ENCODE measurements at regions not wholly inside any gene's neighbourhood (a gene's known extent, or its start where the extent isn't known, plus 50 kb on each side); places are given as distances from the start of the nearest gene placed in this dataset.

DNA sequence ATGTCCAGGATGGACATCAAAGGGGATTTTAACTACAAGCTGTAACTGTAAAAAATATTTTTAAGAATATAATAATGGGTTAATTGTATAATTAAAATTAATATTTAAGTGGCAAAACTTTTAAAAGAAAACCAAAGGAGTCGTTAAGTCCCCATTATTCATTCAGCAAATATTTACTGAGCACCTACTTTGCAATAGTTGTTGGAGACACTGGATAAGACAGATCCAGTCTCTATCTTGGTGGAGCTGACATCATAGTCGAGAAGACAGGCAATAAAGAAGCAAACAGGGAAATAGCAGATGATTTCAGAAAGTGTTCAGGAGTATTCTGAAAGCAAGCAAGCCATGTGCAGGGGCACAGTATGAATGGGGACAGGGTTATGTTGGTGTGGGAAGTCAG lies 137.0 kb downstream of the CEBPB start:
- Histone ChIP-seq H3K4me1 (no peaks in the 10 kb centered on the region), H3K27ac (no peak overlapping the region), H3K9me3 (no peaks in the 10 kb centered on the region), H3K27me3 (ENCODE audit: insufficient read depth in 3 of 3, low read length in 2 of 3) (no peaks in the 10 kb centered on the region), H3K36me3 (ENCODE audit: insufficient read depth in 1 of 2, low read depth in 1 of 2) (no peaks in the 10 kb centered on the region), H3K4me3 (no peak overlapping the region)
- intact Hi-C loops (cut with DNase I) = no loop called here
- ATAC-seq = no peak
- TF ChIP-seq, protein P1, sequence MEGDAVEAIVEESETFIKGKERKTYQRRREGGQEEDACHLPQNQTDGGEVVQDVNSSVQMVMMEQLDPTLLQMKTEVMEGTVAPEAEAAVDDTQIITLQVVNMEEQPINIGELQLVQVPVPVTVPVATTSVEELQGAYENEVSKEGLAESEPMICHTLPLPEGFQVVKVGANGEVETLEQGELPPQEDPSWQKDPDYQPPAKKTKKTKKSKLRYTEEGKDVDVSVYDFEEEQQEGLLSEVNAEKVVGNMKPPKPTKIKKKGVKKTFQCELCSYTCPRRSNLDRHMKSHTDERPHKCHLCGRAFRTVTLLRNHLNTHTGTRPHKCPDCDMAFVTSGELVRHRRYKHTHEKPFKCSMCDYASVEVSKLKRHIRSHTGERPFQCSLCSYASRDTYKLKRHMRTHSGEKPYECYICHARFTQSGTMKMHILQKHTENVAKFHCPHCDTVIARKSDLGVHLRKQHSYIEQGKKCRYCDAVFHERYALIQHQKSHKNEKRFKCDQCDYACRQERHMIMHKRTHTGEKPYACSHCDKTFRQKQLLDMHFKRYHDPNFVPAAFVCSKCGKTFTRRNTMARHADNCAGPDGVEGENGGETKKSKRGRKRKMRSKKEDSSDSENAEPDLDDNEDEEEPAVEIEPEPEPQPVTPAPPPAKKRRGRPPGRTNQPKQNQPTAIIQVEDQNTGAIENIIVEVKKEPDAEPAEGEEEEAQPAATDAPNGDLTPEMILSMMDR (IDR thresholded peaks at IDR 0.05) = no peak
- DNase-seq = no peak
- 60 to 76% (median 62%) methylated on average over 2 of the region's 2 CpGs for WGBS, 3 donors

DNA sequence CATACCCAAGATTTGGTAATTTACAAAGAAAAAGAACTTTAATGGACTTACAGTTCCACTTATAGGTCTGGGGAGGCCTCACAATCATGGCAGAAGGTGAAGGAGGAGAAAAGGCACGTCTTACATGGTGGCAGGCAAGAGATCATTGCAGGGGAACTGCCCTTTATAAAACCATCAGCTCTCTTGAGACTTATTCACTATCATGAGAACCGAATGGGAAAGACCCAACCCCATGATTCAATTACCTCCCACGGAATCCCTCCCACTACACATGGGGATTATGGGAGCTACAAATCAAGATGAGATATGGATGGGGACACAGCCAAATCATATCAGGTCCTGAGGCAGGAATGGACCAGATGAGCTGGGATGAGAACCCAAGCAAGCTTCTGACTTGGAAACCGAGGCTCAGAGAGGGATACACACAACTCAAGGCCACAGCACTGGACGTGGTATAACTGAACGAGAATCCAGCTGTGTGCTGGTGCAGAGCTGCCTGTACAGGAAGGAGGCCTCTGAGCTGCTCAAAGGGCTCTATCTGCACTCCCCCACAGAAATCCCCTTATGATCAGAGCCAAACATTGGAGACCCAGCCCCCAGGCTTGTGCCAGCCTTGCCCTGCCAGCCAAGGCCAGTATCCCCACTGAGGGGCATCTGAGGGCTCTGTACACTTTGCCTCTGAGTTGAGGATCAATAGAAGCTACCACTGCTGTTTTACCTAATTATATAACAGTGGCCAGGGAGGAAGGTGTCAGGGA lies 137.8 kb downstream of the CEBPB start:
- TF ChIP-seq, protein P1 (IDR thresholded peaks at IDR 0.05) = no peak
- no peak for DNase-seq
- no peak for ATAC-seq

DNA sequence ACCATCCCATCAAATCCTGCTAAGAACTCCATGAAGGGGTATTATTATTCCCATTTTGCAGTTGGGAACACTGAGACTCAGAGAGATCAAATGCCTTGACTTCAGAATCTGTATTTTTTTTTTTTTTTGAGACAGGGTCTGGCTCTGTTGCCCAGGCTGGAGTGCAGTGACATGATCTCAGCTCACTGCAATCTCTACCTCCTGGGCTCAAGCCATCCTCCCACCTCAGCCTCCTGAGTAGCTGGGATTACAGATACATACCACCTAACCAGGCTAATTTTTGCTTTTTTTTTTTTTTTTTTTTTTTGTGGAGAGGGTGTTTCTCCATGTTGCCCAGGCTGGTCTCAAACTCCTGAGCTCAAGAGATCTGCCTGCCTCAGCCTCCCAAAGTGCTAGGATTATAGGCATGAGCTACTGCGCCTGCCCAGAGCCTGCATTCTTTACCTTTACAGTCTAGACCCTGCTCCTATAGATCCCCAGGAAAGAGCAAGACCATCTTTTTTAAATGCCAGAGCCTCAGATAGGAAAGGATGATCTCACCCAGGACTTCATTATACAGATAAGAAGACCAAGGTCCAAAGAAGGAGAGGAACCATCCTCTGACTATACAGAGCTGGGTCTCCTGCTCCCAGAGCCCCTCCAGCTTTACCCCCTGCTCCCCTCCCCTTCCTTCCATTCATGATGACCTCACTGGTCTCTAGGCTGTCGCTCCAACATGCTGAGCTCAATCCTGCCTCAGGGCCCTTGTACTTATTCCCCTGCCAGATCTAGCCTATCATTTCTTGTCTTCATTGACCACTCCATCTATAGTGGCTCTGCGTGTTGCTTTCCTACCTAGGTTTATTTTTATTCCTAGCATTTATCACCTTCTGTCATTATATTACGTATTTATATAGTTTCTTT lies 138.6 kb downstream of the CEBPB start:
- no peaks in the 10 kb centered on the region for H3K4me1 ChIP-seq
- no peaks in the 10 kb centered on the region for H3K27me3 ChIP-seq (ENCODE audit: insufficient read depth in 3 of 3, low read length in 2 of 3)
- 92 to 97% (median 94%) methylated on average over 4 of the region's 4 CpGs for WGBS, 3 donors
- TF ChIP-seq, protein P1 (IDR thresholded peaks at IDR 0.05) = no peak
- H3K9me3 ChIP-seq = no peaks in the 10 kb centered on the region
- no peak overlapping the region for H3K27ac ChIP-seq
- intact Hi-C loops (cut with DNase I) = no loop called here
- H3K36me3 ChIP-seq (ENCODE audit: insufficient read depth in 1 of 2, low read depth in 1 of 2) = no peaks in the 10 kb centered on the region
- H3K4me3 ChIP-seq = no peak overlapping the region
- DNase-seq = no peak
- no peak for ATAC-seq

More for the DNA sequence above, 137.8 kb downstream of the CEBPB start:
- Histone ChIP-seq H3K27ac (no peak overlapping the region), H3K4me1 (no peaks in the 10 kb centered on the region), H3K9me3 (no peaks in the 10 kb centered on the region), H3K36me3 (ENCODE audit: insufficient read depth in 1 of 2, low read depth in 1 of 2) (no peaks in the 10 kb centered on the region), H3K4me3 (no peak overlapping the region), H3K27me3 (ENCODE audit: insufficient read depth in 3 of 3, low read length in 2 of 3) (no peaks in the 10 kb centered on the region)
- WGBS, 3 donors = 79 to 84% (median 81%) methylated on average over 6 of the region's 6 CpGs
- intact Hi-C loops (cut with DNase I) = no loop called here

DNA sequence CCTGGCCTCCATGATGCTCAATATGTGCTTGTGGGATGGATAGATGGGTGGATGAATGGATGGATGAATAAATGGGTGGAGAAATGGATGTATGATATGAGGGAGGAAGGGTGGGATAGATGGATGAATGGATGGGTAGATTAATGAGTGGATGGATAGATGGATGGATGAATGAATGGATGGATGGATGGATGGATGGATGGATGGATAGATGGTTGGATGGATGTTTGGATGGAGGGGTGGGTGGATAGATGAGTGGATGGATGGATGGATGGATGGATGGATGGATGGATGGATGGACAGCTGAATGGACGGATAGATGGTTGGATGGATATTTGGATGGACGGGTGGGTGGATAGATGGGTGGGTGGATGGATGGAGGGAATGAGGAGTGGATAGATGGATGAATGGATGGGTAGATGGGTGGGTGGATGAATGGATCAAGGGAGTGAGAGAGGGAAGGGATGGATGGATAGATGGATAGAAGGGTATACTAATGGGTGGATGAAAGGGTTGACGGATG lies 139.4 kb downstream of the CEBPB start:
- 92 to 96% (median 94%) methylated on average over 3 of the region's 3 CpGs for WGBS, 3 donors
- Histone ChIP-seq H3K27me3 (ENCODE audit: insufficient read depth in 3 of 3, low read length in 2 of 3) (no peaks in the 10 kb centered on the region), H3K4me1 (no peaks in the 10 kb centered on the region), H3K9me3 (no peaks in the 10 kb centered on the region), H3K27ac (no peak overlapping the region), H3K36me3 (ENCODE audit: insufficient read depth in 1 of 2, low read depth in 1 of 2) (no peaks in the 10 kb centered on the region), H3K4me3 (no peak overlapping the region)
- intact Hi-C loops (cut with DNase I) = no loop called here
- ATAC-seq (no peak), DNase-seq (no peak)
- TF ChIP-seq, protein P1 (IDR thresholded peaks at IDR 0.05) = no peak
